ENCODE measurements at regions not wholly inside any gene's neighbourhood (a gene's known extent, or its start where the extent isn't known, plus 50 kb on each side); places are given as distances from the start of the nearest gene placed in this dataset.

DNA sequence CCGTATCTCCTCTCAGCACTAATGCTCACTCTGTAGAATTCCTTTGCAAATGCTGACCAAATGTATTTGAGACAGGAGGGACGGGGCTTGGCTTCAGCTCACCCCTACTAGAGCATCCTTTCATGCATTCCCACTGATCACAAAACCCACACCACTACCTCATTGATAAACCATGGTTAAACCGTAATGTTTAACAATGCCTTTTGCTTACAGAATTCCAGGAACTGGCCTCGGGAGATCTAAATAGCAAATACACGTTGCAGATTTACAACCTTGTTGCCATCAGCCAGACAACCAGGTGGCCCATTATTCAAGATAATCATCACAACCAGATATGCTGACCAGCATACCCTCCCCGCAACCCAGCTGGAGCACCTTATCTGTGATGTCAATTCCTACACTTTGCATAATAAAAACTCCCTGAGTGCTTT is 391.9 kb downstream of the KCTD8 start:
- no peak for DNase-seq (ENCODE audit: low read depth in 4 of 4, low spot score in 3 of 4)

DNA sequence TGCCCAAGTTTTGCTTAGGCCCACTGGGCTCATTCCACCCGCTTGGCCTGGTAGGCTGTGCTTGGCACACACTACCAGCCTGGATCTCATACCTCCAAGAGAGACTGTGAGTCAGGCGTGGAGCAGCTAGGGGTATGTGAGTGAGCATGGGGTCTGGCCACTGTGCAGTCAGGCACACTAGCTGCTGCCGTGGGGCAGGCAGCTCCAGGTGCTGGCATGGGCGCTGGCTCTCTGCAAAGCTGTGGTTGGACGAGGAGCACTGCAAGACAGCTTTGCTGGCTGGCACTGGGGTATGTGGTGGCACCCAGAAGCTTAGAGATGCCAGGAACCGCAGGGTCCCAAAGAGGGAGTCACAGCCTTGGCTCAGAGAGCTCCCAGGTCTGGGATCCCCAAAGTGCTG is 377.8 kb downstream of the KCTD8 start:
- no peak for DNase-seq (ENCODE audit: low read depth in 4 of 4, low spot score in 3 of 4)

DNA sequence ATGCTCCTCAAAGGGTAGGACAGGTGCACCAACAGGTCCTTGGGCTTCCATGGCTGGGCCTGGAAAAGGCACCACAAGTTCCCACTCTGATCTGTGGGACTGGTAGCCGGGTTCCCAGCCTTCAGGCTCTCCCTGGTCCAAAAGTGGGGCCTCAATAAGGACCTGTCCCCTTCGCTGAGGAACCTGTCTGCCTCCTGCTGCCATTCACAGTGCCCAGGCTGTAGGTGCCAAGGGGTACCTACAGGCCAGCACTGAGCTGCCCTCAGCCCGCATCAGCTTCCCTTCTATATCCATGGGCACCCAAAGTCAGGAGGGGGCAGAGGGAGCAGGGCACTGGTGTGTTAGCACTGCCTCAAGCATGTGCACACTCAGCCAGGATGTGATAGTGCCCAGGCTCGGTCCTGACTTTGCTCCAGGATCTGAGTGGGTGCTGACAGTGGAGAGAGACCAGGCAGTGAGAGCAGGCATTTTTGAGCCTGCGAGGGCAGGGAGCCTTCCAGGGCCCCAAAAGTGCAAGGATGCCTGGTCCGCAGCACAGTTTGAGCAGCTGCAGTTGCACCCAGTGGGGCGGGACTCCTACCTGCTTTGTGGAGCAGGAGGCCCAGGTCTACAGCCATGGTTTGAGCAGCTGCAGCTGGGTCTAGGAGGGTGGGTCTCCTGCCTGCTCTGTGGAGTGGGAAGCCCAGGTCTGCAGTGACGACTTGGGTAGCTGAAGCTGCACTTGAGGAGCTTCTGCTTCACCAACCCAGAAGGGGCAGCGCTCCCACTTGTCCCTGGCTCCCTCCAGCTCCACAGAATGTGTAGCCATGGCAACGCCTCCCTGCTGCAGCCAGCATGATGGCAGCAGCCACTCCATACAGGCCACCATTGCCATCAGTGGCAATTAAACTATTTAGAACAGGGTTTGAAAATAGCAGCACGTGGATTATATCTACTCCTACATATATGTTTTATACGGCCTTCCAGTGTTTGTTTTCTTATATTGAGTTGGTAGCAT is 376.4 kb downstream of the KCTD8 start:
- DNase-seq (ENCODE audit: low read depth in 4 of 4, low spot score in 3 of 4) = no peak

DNA sequence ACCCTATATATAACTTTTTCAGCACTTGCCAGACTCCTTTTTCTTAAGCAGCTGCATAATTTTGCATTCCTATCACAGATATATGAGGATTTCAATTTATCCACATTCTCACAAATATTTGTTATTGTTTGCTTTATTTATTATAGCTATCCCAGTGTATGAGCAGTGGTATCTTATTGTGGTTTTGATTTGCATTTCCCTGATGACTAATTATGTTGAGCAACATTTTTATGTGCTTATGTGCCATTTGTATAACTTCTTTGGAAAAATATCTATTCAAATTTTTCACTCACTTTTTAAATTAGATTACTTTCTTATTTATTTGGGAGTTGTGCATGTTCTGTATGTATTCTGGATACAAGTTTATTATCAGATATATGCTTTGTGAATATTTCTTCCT is 361.9 kb downstream of the KCTD8 start:
- no peak for DNase-seq (ENCODE audit: low read depth in 4 of 4, low spot score in 3 of 4)

DNA sequence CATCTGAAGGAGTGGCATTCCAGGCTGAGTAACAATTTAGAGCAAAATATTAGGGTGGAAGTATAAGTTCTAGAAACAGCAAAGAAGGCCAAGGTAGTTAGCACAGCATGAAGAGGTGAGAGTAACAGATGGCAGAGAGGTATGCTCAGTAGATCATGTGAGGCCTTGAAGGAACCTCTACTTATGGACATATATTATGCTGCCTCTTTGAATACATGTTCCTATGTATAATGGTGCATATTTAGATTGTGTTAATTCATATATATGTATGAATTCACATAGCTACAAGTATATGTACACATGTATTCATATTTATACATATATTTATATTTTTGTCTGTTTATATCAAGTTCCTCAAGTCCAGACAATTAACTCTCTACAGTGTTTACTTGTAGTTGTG is 355.2 kb downstream of the KCTD8 start:
- DNase-seq (ENCODE audit: low read depth in 4 of 4, low spot score in 3 of 4) = no peak

DNA sequence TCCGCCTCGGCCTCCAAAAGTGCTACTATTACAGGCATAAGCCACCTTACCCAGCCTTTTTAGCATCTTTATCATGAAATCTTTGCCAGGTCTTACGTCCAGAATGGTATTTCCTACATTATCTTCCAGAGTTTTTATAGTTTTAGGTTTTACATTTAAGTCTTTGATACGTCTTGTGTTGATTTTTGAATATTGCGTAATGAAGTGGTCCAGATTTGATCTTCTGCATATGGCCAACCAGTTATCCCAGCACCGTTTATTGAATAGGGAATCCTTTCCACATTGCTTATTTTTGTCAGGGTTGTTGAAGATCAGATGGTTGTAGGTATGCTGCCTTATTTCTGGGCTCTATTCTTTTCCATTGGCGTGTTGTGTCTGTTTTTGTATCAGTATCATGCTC is 349.6 kb downstream of the KCTD8 start:
- no peak for DNase-seq (ENCODE audit: low read depth in 4 of 4, low spot score in 3 of 4)

DNA sequence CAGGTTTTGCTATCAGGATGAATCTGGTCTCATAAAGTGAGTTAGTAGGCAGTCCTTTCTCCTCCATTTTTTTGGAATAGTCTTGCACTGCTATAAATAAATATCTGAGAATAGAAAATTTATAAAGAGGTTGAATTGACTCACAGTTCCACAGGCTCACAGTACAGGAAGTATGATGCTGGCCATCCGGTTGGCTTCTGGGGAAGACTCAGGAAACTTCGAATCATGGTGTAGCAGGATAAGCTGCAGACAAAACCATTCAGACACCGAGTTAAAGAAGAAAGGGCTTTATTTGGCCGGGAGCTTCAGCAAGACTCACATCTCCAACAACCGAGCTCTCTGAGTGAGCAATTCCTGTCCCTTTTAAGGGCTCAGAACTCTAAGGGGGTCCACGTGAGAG is 348.2 kb downstream of the KCTD8 start:
- DNase-seq (ENCODE audit: low read depth in 4 of 4, low spot score in 3 of 4) = no peak

DNA sequence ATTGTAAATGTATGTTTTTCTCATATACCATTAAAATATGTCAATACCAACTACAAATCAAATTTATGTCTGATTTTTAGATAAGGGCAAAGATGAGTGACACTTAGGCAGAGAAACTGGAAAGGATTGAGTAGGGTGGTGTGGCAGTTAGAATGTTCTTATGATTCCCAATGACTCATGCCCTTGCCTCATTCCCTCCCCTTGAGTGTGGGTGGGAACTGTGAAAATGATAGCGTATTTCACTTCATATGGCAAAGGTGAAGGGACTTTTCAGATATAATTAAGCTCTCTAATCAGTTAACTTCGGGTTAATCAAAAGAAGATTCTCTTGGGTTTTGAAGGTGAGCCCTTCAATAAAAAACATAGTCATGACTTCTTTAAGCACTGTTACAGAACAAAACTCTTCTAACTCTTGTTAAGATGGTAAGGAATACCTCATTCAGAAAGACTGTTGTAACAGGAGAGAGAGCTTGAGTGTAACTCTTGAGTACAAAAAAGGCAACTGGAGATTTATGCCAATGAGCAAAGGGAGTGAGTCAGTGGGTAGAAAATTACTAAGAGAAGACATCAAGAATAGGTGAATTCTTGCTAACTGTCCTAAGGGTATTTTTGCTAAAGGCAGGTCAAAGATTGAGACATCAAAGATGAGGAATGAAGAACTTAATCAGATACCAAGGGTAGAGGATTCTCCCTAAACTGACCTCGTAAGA is 329.5 kb downstream of the KCTD8 start:
- DNase-seq (ENCODE audit: low read depth in 4 of 4, low spot score in 3 of 4) = no peak

DNA sequence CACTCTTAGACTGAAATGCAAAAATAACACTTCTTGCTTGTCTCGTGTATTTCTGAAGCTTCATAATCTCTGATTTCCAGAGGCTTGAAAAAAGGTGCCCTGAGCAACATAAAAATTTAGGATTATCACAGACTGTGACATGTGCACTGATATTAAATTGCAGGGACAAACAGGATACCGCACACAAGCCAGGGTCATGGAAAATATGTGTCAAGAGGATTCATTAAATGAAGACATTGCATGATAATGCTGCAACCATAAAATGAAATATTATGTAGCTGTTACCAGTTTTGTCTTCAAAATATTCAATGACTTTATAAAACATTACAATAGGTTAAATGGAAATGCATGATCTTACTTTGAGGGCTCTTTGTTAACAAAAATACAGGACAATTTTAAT is 328.0 kb downstream of the KCTD8 start:
- DNase-seq (ENCODE audit: low read depth in 4 of 4, low spot score in 3 of 4) = no peak

DNA sequence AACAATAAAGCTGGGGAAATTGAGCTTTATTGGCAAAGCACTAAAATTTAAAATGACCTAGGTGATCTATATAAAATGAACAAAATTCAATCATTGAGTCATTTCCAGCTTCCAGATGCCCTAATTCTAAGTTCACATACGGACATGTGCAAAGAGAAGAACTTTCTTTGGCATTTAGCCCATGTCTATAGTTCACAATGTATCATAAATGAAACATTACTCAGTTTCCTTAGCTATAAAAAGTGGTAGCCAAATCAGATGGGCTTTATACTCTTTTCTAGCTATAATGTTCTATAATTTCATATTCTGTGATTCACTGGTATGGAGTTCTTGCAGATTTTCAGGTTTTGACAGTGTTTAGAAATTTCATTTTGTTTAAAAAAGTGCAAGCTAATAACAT is 327.4 kb downstream of the KCTD8 start:
- no peak for DNase-seq (ENCODE audit: low read depth in 4 of 4, low spot score in 3 of 4)

Data from left renal pelvis (tissue), 4 donors.